ENCODE measurements at regions not wholly inside any gene's neighbourhood (a gene's known extent, or its start where the extent isn't known, plus 50 kb on each side); places are given as distances from the start of the nearest gene placed in this dataset.

- Mint-ChIP-seq H3K36me3 (no peaks in the 10 kb centered on the region), H3K4me1 (no peaks in the 10 kb centered on the region), H3K27me3 (peaks cover 11% of the 10 kb centered on the region), H3K4me3 (no peak overlapping the region), H3K9me3 (no peaks in the 10 kb centered on the region), H3K27ac (no peak overlapping the region)
- CTCF ChIA-PET, result no interaction called here
- DNase-seq, result no peak
Measured at GRCh38 chr21:36567216-36567885, 87.4 kb upstream of the CLDN14 start.

GRCh38 chr21:36569511-36569910, 89.6 kb upstream of the CLDN14 start:
- no peak for DNase-seq
- H3K9me3 Mint-ChIP-seq, result no peaks in the 10 kb centered on the region
- no peak overlapping the region for H3K4me3 Mint-ChIP-seq
- H3K4me1 Mint-ChIP-seq, result no peaks in the 10 kb centered on the region
- H3K27me3 Mint-ChIP-seq, result peaks cover 8% of the 10 kb centered on the region
- no peaks in the 10 kb centered on the region for H3K36me3 Mint-ChIP-seq
- CTCF ChIA-PET, result no interaction called here
- H3K27ac Mint-ChIP-seq, result no peak overlapping the region

- H3K4me1 Mint-ChIP-seq, result no peaks in the 10 kb centered on the region
- H3K27ac Mint-ChIP-seq, result no peak overlapping the region
- H3K4me3 Mint-ChIP-seq, result no peak overlapping the region
Measured at GRCh38 chr21:36571556-36571955, 91.6 kb upstream of the CLDN14 start.

GRCh38 chr21:36572039-36572438, 92.1 kb upstream of the CLDN14 start:
- no peaks in the 10 kb centered on the region for H3K9me3 Mint-ChIP-seq
- DNase-seq, result no peak
- H3K4me1 Mint-ChIP-seq, result no peaks in the 10 kb centered on the region
- no peak overlapping the region for H3K27ac Mint-ChIP-seq
- CTCF ChIA-PET, result no interaction called here
- no peak overlapping the region for H3K4me3 Mint-ChIP-seq
- H3K36me3 Mint-ChIP-seq, result no peaks in the 10 kb centered on the region
- no peaks in the 10 kb centered on the region for H3K27me3 Mint-ChIP-seq

More at GRCh38 chr21:36571556-36571955, 91.6 kb upstream of the CLDN14 start:
- no peaks in the 10 kb centered on the region for H3K36me3 Mint-ChIP-seq
- no peak for DNase-seq
- H3K27me3 Mint-ChIP-seq, result peaks cover 4% of the 10 kb centered on the region
- CTCF ChIA-PET, result no interaction called here
- H3K9me3 Mint-ChIP-seq, result no peaks in the 10 kb centered on the region

- H3K27ac Mint-ChIP-seq, result no peak overlapping the region
- no peak overlapping the region for H3K4me3 Mint-ChIP-seq
- no peak for DNase-seq
- no peaks in the 10 kb centered on the region for H3K9me3 Mint-ChIP-seq
- CTCF ChIA-PET, result no interaction called here
- no peaks in the 10 kb centered on the region for H3K36me3 Mint-ChIP-seq
- H3K4me1 Mint-ChIP-seq, result no peaks in the 10 kb centered on the region
- no peaks in the 10 kb centered on the region for H3K27me3 Mint-ChIP-seq
Measured at GRCh38 chr21:36575306-36575705, 95.4 kb upstream of the CLDN14 start.

- Mint-ChIP-seq H3K36me3 (no peaks in the 10 kb centered on the region), H3K4me1 (no peaks in the 10 kb centered on the region), H3K27me3 (peaks cover 2% of the 10 kb centered on the region), H3K9me3 (no peaks in the 10 kb centered on the region), H3K4me3 (no peak overlapping the region), H3K27ac (no peak overlapping the region)
- DNase-seq, result no peak
- CTCF ChIA-PET, result no interaction called here
Measured at GRCh38 chr21:36576441-36576840, 96.5 kb upstream of the CLDN14 start.

- no peak overlapping the region for H3K4me3 Mint-ChIP-seq
- CTCF ChIA-PET, result no interaction called here
- no peaks in the 10 kb centered on the region for H3K4me1 Mint-ChIP-seq
- H3K27me3 Mint-ChIP-seq, result peaks cover 10% of the 10 kb centered on the region
- H3K27ac Mint-ChIP-seq, result no peak overlapping the region
- H3K9me3 Mint-ChIP-seq, result no peaks in the 10 kb centered on the region
- H3K36me3 Mint-ChIP-seq, result no peaks in the 10 kb centered on the region
- DNase-seq, result no peak
Measured at GRCh38 chr21:36579898-36580297, 100.0 kb upstream of the CLDN14 start.

- no peak for DNase-seq
- CTCF ChIA-PET, result no interaction called here
- no peaks in the 10 kb centered on the region for H3K4me1 Mint-ChIP-seq
Measured at GRCh38 chr21:36582271-36582670, 102.3 kb upstream of the CLDN14 start.

GRCh38 chr21:36583591-36583990, 103.7 kb upstream of the CLDN14 start:
- DNase-seq, result no peak
- H3K27me3 Mint-ChIP-seq, result peaks cover 10% of the 10 kb centered on the region
- H3K4me1 Mint-ChIP-seq, result no peaks in the 10 kb centered on the region
- H3K4me3 Mint-ChIP-seq, result no peak overlapping the region
- no peaks in the 10 kb centered on the region for H3K9me3 Mint-ChIP-seq
- H3K27ac Mint-ChIP-seq, result no peak overlapping the region
- CTCF ChIA-PET, result no interaction called here
- no peaks in the 10 kb centered on the region for H3K36me3 Mint-ChIP-seq

More at GRCh38 chr21:36582271-36582670, 102.3 kb upstream of the CLDN14 start:
- Mint-ChIP-seq H3K4me3 (no peak overlapping the region), H3K27me3 (peaks cover 10% of the 10 kb centered on the region), H3K36me3 (no peaks in the 10 kb centered on the region), H3K9me3 (no peaks in the 10 kb centered on the region), H3K27ac (no peak overlapping the region)

- Mint-ChIP-seq H3K4me1 (no peaks in the 10 kb centered on the region), H3K27me3 (peaks cover 10% of the 10 kb centered on the region), H3K36me3 (no peaks in the 10 kb centered on the region), H3K27ac (no peak overlapping the region), H3K4me3 (no peak overlapping the region), H3K9me3 (no peaks in the 10 kb centered on the region)
- DNase-seq, result peak; percentile 59
- CTCF ChIA-PET, result interaction anchor here (0.5 to 0.7 kb wide), 2 partner anchors 101 to 115 kb away, joined by 3 read pairs; no protein-coding TSS in a partner anchor
Measured at GRCh38 chr21:36584980-36585940, 105.3 kb upstream of the CLDN14 start.

- Mint-ChIP-seq H3K27ac (no peak overlapping the region), H3K27me3 (peaks cover 1% of the 10 kb centered on the region), H3K36me3 (no peaks in the 10 kb centered on the region), H3K9me3 (no peaks in the 10 kb centered on the region), H3K4me1 (no peaks in the 10 kb centered on the region), H3K4me3 (no peak overlapping the region)
- DNase-seq, result no peak
- CTCF ChIA-PET, result interaction anchor here (1.6 kb wide), 1 partner anchor 82 kb away, joined by 4 read pairs; no protein-coding TSS in a partner anchor
Measured at GRCh38 chr21:36587388-36587787, 107.5 kb upstream of the CLDN14 start.

- Mint-ChIP-seq H3K27me3 (peaks cover 4% of the 10 kb centered on the region), H3K4me1 (no peaks in the 10 kb centered on the region), H3K36me3 (no peaks in the 10 kb centered on the region), H3K27ac (no peak overlapping the region), H3K4me3 (no peak overlapping the region), H3K9me3 (no peaks in the 10 kb centered on the region)
- peak; percentile 36 for DNase-seq
- CTCF ChIA-PET, result no interaction called here
Measured at GRCh38 chr21:36589352-36589971, 109.5 kb upstream of the SIM2 start.

- H3K4me3 Mint-ChIP-seq, result no peak overlapping the region
- no peak for DNase-seq
- no peaks in the 10 kb centered on the region for H3K36me3 Mint-ChIP-seq
- CTCF ChIA-PET, result no interaction called here
- no peaks in the 10 kb centered on the region for H3K4me1 Mint-ChIP-seq
- H3K27me3 Mint-ChIP-seq, result peaks cover 8% of the 10 kb centered on the region
- H3K27ac Mint-ChIP-seq, result no peak overlapping the region
- H3K9me3 Mint-ChIP-seq, result no peaks in the 10 kb centered on the region
Measured at GRCh38 chr21:36591326-36591970, 107.5 kb upstream of the SIM2 start.

GRCh38 chr21:36596174-36596573, 102.7 kb upstream of the SIM2 start:
- H3K4me1 Mint-ChIP-seq, result no peaks in the 10 kb centered on the region
- no peak overlapping the region for H3K4me3 Mint-ChIP-seq
- no peaks in the 10 kb centered on the region for H3K36me3 Mint-ChIP-seq
- peaks cover 8% of the 10 kb centered on the region for H3K27me3 Mint-ChIP-seq
- H3K9me3 Mint-ChIP-seq, result no peaks in the 10 kb centered on the region
- H3K27ac Mint-ChIP-seq, result no peak overlapping the region
- no peak for DNase-seq
- CTCF ChIA-PET, result interaction anchor here (1.7 kb wide), 1 partner anchor 9 kb away, joined by 4 read pairs; no protein-coding TSS in a partner anchor

All from activated naive CD4-positive, alpha-beta T cell treated with anti-CD3 and anti-CD28 coated beads, Interleukin-2, amount 10 ng/mL, durations not matched to agents 7 days and 5 days (primary cell).